K562 (cell line): ENCODE measurements at regions not wholly inside any gene's neighbourhood (a gene's known extent, or its start where the extent isn't known, plus 50 kb on each side); places are given as distances from the start of the nearest gene placed in this dataset.

Source experiments
- JUND ChIP-seq, 2 experiments: IDR thresholded peaks; 2 replicates in 1 of 2; 3 replicates in 1 of 2; pipeline ENCODE4 v1.6.1; 2011; ENCODE audit warnings: borderline replicate concordance in 2 of 2, low read depth in 2 of 2, low read length in 2 of 2, improper control_type of control experiment in 1 of 2, missing biosample characterization in 1 of 2, missing genetic modification characterization in 1 of 2, missing genetic modification reagents in 1 of 2
- MYC ChIP-seq, 2 experiments: fragments of 250-450 bp in 1 of 2; sonication (Bioruptor Pico) in 1 of 2; IDR thresholded peaks; 2 replicates each; pipeline versions ENCODE4 v1.5.1 to v1.6.1; 2012 to 2021; ENCODE audit warnings: low read depth in 2 of 2, borderline replicate concordance in 1 of 2, improper control_type of control experiment in 1 of 2, low read length in 1 of 2, mild to moderate bottlenecking in 1 of 2, moderate library complexity in 1 of 2
- NR3C1 ChIP-seq: sonication (generic); formaldehyde crosslinking; IDR thresholded peaks from 2 replicates; pipeline ENCODE4 v1.8.1; 2022; ENCODE audit warnings: missing genetic modification reagents
- PCBP1 ChIP-seq: fragments of 200-400 bp; formaldehyde crosslinking; IDR thresholded peaks from 2 replicates; pipeline ENCODE4 v1.6.1; 2018; ENCODE audit warnings: mild to moderate bottlenecking, low read depth, low read length; ENCODE audit not compliant: poor library complexity, severe bottlenecking
- PHB ChIP-seq: fragments of 250-450 bp; sonication (Bioruptor Pico); IDR thresholded peaks from 2 replicates; pipeline ENCODE4 v1.5.0; 2021
- YY1 ChIP-seq, 3 experiments: IDR thresholded peaks; 2 replicates each; pipeline ENCODE4 v1.6.1; 2011; ENCODE audit warnings: low read length in 2 of 3, mild to moderate bottlenecking in 2 of 3, moderate library complexity in 2 of 3, borderline replicate concordance in 1 of 3, control low read depth in 1 of 3, low read depth in 1 of 3; ENCODE audit not compliant: insufficient read depth in 3 of 3, insufficient replicate concordance in 2 of 3, control insufficient read depth in 1 of 3, insufficient read length in 1 of 3; ENCODE audit errors: extremely low read depth in 1 of 3
- ZBTB11 ChIP-seq, 3 experiments: fragments of 200-800 bp in 1 of 3; fragments of 250-450 bp in 1 of 3; fragments of 450-650 bp in 1 of 3; sonication (Bioruptor Pico) in 1 of 3; sonication (Bioruptor generic) in 1 of 3; formaldehyde crosslinking in 1 of 3; IDR thresholded peaks; 2 replicates each; pipeline versions ENCODE4 v1.6.1 to v1.8.0; 2016 to 2022; ENCODE audit warnings: mild to moderate bottlenecking in 2 of 3, missing genetic modification characterization in 2 of 3, missing compliant biosample characterization in 1 of 3, moderate library complexity in 1 of 3
- ZBTB2 ChIP-seq: fragments of 450-650 bp; IDR thresholded peaks from 2 replicates; pipeline ENCODE4 v1.6.1; 2016; ENCODE audit warnings: antibody characterized with exemption
- ZBTB33 ChIP-seq: sonication (generic); formaldehyde crosslinking; IDR thresholded peaks from 2 replicates; pipeline ENCODE4 v1.8.1; 2023; ENCODE audit warnings: mild to moderate bottlenecking, missing genetic modification reagents
- ZFX ChIP-seq: sonication (generic); formaldehyde crosslinking; IDR thresholded peaks from 2 replicates; pipeline ENCODE4 v1.8.0; 2022; ENCODE audit warnings: mild to moderate bottlenecking, missing genetic modification reagents, moderate library complexity
- ZNF311 ChIP-seq: fragments of 250-450 bp; sonication (Bioruptor Pico); IDR thresholded peaks from 2 replicates; pipeline ENCODE4 v1.4.0; 2020; ENCODE audit warnings: mild to moderate bottlenecking, moderate library complexity
- ZNF354B ChIP-seq: fragments of 250-450 bp; sonication (Bioruptor Pico); IDR thresholded peaks from 2 replicates; pipeline ENCODE4 v1.4.0; 2020
- TF ChIP-seq, protein P1 (sequence below): sonication (generic); formaldehyde crosslinking; IDR thresholded peaks from 2 replicates; pipeline ENCODE4 v1.5.0; 2020; ENCODE audit warnings: missing genetic modification reagents
- TF ChIP-seq, protein P2 (sequence below): IDR thresholded peaks from 2 replicates; pipeline ENCODE4 v1.6.1; 2014; ENCODE audit warnings: antibody characterized with exemption

DNA sequence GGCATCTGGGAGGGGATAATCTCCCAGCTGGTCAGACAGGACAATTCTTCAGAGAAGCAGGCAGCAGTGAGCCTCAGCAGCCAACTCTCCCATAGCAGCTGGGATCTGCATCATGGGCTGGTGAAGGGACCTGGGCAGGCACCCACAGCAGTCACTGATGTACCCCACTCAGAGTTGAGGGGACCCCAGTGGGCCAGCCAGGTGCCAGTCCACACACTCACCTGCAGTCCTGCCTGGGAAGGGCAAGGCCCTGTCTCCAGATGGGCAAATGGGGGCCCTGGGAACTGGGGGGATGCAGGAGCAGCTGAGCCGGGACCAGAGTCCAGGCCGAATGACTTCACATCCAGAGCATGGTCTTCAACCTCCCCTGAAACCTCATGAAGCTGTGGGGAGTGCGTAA is 170.4 kb downstream of the ZFP36L2 start:
- TF ChIP-seq PHB: no peak
- TF ChIP-seq, protein P1, sequence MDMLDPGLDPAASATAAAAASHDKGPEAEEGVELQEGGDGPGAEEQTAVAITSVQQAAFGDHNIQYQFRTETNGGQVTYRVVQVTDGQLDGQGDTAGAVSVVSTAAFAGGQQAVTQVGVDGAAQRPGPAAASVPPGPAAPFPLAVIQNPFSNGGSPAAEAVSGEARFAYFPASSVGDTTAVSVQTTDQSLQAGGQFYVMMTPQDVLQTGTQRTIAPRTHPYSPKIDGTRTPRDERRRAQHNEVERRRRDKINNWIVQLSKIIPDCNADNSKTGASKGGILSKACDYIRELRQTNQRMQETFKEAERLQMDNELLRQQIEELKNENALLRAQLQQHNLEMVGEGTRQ (CRISPR knock-in tag): no peak
- no peak for TF ChIP-seq YY1 (IDR thresholded peaks at IDR 0.05; ENCODE audit: borderline replicate concordance in 1 of 3, control insufficient read depth in 1 of 3, extremely low read depth in 1 of 3, insufficient read depth in 3 of 3, insufficient read length in 1 of 3, insufficient replicate concordance in 2 of 3, low read depth in 1 of 3, low read length in 2 of 3)
- TF ChIP-seq ZBTB11 (CRISPR knock-in tag; IDR thresholded peaks at IDR 0.05): no peak
- no peak for TF ChIP-seq JUND (IDR thresholded peaks at IDR 0.05; ENCODE audit: borderline replicate concordance, low read depth, low read length)
- TF ChIP-seq JUND (tag; IDR thresholded peaks at IDR 0.05; ENCODE audit: borderline replicate concordance, low read depth, low read length): no peak
- no peak for TF ChIP-seq ZBTB33 (CRISPR knock-in tag)
- no peak for TF ChIP-seq ZNF311 (CRISPR knock-in tag)
- TF ChIP-seq ZNF354B (CRISPR knock-in tag): no peak
- no peak for TF ChIP-seq ZBTB2
- TF ChIP-seq ZFX: no peak
- no peak for TF ChIP-seq PCBP1
- TF ChIP-seq NR3C1: no peak
- TF ChIP-seq MYC (IDR thresholded peaks at IDR 0.05; ENCODE audit: low read depth, low read length): no peak
- TF ChIP-seq MYC (CRISPR knock-in tag; IDR thresholded peaks at IDR 0.05; ENCODE audit: borderline replicate concordance, low read depth): no peak
- TF ChIP-seq, protein P2, sequence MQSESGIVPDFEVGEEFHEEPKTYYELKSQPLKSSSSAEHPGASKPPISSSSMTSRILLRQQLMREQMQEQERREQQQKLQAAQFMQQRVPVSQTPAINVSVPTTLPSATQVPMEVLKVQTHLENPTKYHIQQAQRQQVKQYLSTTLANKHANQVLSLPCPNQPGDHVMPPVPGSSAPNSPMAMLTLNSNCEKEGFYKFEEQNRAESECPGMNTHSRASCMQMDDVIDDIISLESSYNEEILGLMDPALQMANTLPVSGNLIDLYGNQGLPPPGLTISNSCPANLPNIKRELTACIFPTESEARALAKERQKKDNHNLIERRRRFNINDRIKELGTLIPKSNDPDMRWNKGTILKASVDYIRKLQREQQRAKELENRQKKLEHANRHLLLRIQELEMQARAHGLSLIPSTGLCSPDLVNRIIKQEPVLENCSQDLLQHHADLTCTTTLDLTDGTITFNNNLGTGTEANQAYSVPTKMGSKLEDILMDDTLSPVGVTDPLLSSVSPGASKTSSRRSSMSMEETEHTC: no peak
